ENCODE measurements at regions not wholly inside any gene's neighbourhood (a gene's known extent, or its start where the extent isn't known, plus 50 kb on each side); places are given as distances from the start of the nearest gene placed in this dataset.

GRCh38 chr13:76519685-76520084 is 366.5 kb downstream of the KCTD12 start:
- TF ChIP-seq CTCF (IDR thresholded peaks at IDR 0.05), result no peak
- TF ChIP-seq POLR2AphosphoS5 (IDR thresholded peaks at IDR 0.05; ENCODE audit: low read depth, low read length), result no peak
- TF ChIP-seq, protein P1, sequence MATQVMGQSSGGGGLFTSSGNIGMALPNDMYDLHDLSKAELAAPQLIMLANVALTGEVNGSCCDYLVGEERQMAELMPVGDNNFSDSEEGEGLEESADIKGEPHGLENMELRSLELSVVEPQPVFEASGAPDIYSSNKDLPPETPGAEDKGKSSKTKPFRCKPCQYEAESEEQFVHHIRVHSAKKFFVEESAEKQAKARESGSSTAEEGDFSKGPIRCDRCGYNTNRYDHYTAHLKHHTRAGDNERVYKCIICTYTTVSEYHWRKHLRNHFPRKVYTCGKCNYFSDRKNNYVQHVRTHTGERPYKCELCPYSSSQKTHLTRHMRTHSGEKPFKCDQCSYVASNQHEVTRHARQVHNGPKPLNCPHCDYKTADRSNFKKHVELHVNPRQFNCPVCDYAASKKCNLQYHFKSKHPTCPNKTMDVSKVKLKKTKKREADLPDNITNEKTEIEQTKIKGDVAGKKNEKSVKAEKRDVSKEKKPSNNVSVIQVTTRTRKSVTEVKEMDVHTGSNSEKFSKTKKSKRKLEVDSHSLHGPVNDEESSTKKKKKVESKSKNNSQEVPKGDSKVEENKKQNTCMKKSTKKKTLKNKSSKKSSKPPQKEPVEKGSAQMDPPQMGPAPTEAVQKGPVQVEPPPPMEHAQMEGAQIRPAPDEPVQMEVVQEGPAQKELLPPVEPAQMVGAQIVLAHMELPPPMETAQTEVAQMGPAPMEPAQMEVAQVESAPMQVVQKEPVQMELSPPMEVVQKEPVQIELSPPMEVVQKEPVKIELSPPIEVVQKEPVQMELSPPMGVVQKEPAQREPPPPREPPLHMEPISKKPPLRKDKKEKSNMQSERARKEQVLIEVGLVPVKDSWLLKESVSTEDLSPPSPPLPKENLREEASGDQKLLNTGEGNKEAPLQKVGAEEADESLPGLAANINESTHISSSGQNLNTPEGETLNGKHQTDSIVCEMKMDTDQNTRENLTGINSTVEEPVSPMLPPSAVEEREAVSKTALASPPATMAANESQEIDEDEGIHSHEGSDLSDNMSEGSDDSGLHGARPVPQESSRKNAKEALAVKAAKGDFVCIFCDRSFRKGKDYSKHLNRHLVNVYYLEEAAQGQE (IDR thresholded peaks at IDR 0.05; ENCODE audit: insufficient read depth in 1 of 2, low read depth in 2 of 2, low read length in 1 of 2), result no peak

Measured in Panc1 (cell line).